Adipocyte (in vitro differentiated cells): ENCODE measurements at regions not wholly inside any gene's neighbourhood (a gene's known extent, or its start where the extent isn't known, plus 50 kb on each side); places are given as distances from the start of the nearest gene placed in this dataset.

ENCODE experiments used
- DNase-seq: peaks from one replicate; pipeline ENCODE4 v3.0.0-alpha.2; 2015; ENCODE audit warnings: low read depth
- H3K27me3 ChIP-seq: replicated peaks from 2 replicates; pipeline ENCODE4 v1.7.0; 2013; ENCODE audit warnings: mild to moderate bottlenecking, low read length, moderate library complexity; ENCODE audit not compliant: control insufficient read depth, insufficient read depth
- H3K36me3 ChIP-seq: 2 replicates; pipeline ENCODE4 v1.7.0; 2013; ENCODE audit warnings: low read length, mild to moderate bottlenecking, moderate library complexity; ENCODE audit not compliant: control insufficient read depth, insufficient read depth, severe bottlenecking
- H3K4me1 ChIP-seq: 2 replicates; pipeline ENCODE4 v1.7.0; 2013; ENCODE audit warnings: mild to moderate bottlenecking, low read length, moderate library complexity; ENCODE audit not compliant: control insufficient read depth, insufficient read depth
- H3K4me3 ChIP-seq: 2 replicates; pipeline ENCODE4 v1.7.0; 2013; ENCODE audit warnings: mild to moderate bottlenecking, low read length, moderate library complexity
- H3K9ac ChIP-seq: 2 replicates; pipeline ENCODE4 v1.7.0; 2013; ENCODE audit warnings: mild to moderate bottlenecking, low read length, moderate library complexity
- H3K9me3 ChIP-seq: 2 replicates; pipeline ENCODE4 v1.7.0; 2013; ENCODE audit warnings: mild to moderate bottlenecking, low read length, moderate library complexity; ENCODE audit not compliant: control insufficient read depth

DNA sequence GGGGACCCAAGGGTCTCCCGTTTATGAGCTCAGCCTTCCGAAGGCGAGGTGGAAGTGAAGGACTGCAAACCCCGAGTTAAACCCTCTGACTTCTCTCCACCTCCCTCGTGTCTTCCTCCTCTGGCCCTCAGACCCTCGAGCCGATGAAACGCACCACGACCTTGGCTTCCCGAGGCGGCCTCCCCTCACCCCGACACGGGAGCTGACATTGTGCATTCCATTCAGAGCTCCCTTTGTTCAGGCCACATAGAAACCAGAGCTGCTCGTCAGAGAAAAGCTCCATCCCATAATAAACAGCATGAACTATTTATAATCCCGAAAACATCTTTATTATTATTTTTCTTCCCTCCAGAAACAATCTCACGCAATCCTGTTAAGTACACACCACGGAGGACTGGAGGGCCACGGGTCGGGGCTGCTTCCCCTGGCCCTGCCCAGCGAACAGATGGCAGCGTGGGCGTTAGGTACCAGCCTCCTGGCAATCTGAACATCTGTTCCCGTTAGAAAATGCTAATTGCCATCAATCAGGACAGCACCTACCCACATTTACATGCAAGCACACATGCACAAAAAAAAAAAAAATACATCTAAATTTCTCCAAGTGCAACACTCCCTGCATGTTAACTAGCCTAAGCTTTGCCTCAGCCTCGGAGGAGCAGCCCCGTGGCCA, 145.7 kb downstream of the RBFOX3 start:
- peaks cover 3% of the 10 kb centered on the region for H3K4me1 ChIP-seq
- H3K36me3 ChIP-seq, result no peaks in the 10 kb centered on the region
- no peak overlapping the region for H3K4me3 ChIP-seq
- no peaks in the 10 kb centered on the region for H3K9me3 ChIP-seq
- DNase-seq, result no peak
- H3K27me3 ChIP-seq, result peaks cover 29% of the 10 kb centered on the region
- H3K9ac ChIP-seq, result no peak overlapping the region

DNA sequence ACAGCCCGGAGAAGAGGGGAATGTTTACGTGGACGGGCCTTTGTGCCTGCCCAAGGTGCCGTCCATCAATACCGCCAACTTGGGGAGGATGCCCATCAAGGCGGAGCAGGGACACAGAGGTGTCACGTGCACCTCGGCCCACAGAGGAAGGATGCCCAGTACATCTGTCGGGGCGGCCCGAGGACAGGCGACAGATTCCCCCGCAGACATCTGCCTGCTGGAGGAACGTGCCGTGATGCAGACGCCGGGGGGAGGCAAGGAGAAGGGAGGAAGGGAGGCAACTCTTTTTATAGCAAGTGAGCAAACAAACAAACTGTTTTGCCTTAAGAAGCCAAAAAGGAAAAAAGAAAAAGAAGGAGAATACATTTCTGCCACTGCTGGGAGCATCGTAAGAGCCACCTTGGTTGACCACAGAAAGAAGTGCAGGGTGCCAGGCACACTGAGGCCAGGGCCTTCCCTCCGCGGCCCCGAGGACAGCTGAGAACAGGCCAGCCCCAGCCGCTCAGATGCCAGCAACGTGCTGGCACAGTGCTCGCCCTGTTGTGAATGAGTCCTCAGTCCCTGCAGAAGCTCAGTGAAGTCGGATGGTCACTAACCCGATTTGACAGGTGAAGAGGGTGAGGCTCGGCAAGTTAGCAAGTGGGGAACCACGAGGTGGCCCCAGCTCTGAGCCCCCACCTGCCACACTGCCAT, 146.4 kb downstream of the RBFOX3 start:
- H3K9me3 ChIP-seq, result no peaks in the 10 kb centered on the region
- H3K4me3 ChIP-seq, result no peak overlapping the region
- H3K36me3 ChIP-seq, result no peaks in the 10 kb centered on the region
- no peak overlapping the region for H3K9ac ChIP-seq
- peaks cover 5% of the 10 kb centered on the region for H3K4me1 ChIP-seq
- H3K27me3 ChIP-seq, result peaks cover 22% of the 10 kb centered on the region
- no peak for DNase-seq

DNA sequence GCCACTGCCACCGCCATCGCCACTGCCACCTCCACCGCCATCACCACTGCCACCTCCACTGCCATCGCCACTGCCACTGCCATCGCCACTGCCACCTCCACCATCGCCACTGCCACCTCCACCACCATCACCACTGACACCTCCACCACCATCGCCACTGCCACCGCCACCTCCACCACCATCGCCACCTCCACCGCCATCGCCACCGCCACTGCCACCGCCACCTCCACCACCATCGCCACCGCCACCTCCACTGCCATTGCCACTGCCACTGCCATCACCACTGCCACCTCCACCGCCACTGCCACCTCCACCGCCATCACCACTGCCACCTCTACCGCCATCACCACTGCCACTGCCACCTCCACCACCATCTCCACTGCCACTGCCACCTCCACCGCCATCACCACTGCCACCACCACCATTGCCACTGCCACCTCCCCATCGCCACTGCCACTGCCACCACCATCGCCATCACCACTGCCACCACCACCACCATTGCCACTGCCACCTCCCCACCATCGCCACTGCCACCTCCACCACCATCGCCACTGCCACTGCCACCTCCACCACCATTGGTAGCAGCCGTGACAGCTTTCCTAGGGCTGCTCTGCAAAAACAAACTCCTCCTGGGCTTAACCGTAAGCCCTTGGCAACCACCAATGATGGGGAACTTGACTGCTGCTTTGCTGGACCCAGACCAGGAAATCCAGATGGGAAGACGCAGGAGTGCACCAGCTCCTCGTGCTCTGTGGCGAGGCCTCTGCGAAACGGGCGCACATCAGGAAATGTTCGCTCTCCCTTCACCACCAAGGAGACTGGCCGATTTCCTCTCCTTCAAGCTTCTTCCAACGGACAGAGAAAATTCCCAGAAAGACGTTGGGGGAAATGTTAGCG, 147.2 kb downstream of the RBFOX3 start:
- no peaks in the 10 kb centered on the region for H3K36me3 ChIP-seq
- no peaks in the 10 kb centered on the region for H3K9me3 ChIP-seq
- DNase-seq, result no peak
- no peak overlapping the region for H3K9ac ChIP-seq
- H3K4me3 ChIP-seq, result no peak overlapping the region
- peaks cover 22% of the 10 kb centered on the region for H3K27me3 ChIP-seq
- H3K4me1 ChIP-seq, result peaks cover 5% of the 10 kb centered on the region

GRCh38 chr17:79461041-79461440, 149.8 kb downstream of the RBFOX3 start:
- Histone ChIP-seq H3K9me3 (no peaks in the 10 kb centered on the region), H3K36me3 (no peaks in the 10 kb centered on the region), H3K27me3 (peaks cover 14% of the 10 kb centered on the region), H3K4me3 (no peak overlapping the region), H3K9ac (no peak overlapping the region), H3K4me1 (peaks cover 5% of the 10 kb centered on the region)
- peak; percentile 42 for DNase-seq

- Histone ChIP-seq H3K36me3 (no peaks in the 10 kb centered on the region), H3K27me3 (peaks cover 3% of the 10 kb centered on the region), H3K9me3 (no peaks in the 10 kb centered on the region), H3K9ac (no peak overlapping the region), H3K4me1 (peaks cover 5% of the 10 kb centered on the region), H3K4me3 (no peak overlapping the region)
- DNase-seq, result no peak
These were observed 151.0 kb downstream of the RBFOX3 start for GRCh38 chr17:79459846-79460245.

- H3K4me1 ChIP-seq, result peaks cover 5% of the 10 kb centered on the region
- no peaks in the 10 kb centered on the region for H3K27me3 ChIP-seq
- no peak overlapping the region for H3K9ac ChIP-seq
- no peak overlapping the region for H3K4me3 ChIP-seq
- no peak for DNase-seq
- H3K9me3 ChIP-seq, result no peaks in the 10 kb centered on the region
- no peaks in the 10 kb centered on the region for H3K36me3 ChIP-seq
These were observed 151.7 kb downstream of the RBFOX3 start for GRCh38 chr17:79459003-79459655.

DNA sequence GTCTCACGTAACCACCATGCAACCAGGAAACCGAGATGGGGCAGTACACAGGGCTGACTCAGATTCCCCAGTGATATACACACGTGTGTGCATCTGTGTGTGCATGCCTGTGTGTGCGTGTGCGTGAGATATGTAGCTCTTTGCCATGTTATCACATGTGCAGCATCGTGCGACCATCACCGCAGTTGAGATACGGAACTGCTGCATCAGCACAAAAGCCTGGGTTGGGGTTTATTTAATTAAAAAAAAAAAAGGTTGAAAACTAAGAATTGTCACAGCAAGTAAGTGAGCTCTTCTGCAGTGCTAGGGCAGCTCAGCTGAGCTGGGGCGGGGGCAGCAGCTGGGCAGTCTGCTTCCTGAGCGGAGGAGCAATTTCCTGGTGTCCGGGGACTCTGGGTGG, 152.5 kb downstream of the RBFOX3 start:
- no peak for DNase-seq
- H3K4me1 ChIP-seq, result peaks cover 5% of the 10 kb centered on the region

DNA sequence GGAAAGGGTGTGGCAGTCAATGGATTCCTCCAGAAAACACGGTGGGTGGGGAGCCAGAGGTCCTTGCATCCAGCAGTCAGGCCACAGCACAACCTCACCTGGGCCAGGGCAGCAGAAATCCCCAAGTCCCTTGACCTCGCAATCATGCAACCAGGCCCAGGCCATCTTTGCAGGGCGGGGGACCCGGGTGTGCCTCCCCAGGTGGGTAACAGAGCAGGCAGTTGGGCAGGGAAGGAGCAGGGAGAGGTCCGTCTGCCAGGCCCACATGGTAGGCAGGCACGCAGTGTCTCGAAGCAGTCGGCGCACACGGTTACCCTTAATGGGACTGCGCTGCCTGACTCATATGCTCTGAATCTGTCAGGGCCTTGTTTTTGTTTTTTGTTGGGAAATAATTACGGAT, 153.0 kb downstream of the RBFOX3 start:
- peaks cover 5% of the 10 kb centered on the region for H3K4me1 ChIP-seq
- no peak overlapping the region for H3K4me3 ChIP-seq
- H3K9ac ChIP-seq, result no peak overlapping the region
- peaks cover 3% of the 10 kb centered on the region for H3K27me3 ChIP-seq
- H3K9me3 ChIP-seq, result no peaks in the 10 kb centered on the region
- no peak for DNase-seq
- no peaks in the 10 kb centered on the region for H3K36me3 ChIP-seq

More for the DNA sequence above, 152.5 kb downstream of the RBFOX3 start:
- H3K27me3 ChIP-seq, result no peaks in the 10 kb centered on the region
- no peaks in the 10 kb centered on the region for H3K9me3 ChIP-seq
- no peak overlapping the region for H3K4me3 ChIP-seq
- H3K36me3 ChIP-seq, result no peaks in the 10 kb centered on the region
- H3K9ac ChIP-seq, result no peak overlapping the region

DNA sequence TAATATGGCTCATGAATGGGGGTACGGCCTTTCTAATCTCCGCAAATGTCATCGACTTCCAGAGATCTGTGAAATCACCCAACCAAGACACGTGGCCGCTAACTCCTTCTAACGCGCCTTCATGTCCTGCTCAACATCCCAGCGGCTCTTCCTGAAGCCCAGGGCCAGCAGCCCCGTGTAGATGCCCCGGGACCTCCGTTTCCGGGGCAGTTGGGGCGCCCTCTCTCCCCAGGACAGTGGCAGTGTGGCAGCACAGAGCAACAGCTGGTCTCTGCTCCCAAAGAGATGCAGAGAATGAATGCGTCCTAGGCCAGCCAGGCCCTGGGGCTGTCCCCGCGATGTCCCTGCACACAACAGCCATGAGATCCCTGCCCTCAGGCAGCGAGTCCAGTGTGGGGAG, 153.5 kb downstream of the RBFOX3 start:
- Histone ChIP-seq H3K9ac (no peak overlapping the region), H3K36me3 (no peaks in the 10 kb centered on the region), H3K4me3 (no peak overlapping the region), H3K4me1 (peaks cover 5% of the 10 kb centered on the region), H3K9me3 (no peaks in the 10 kb centered on the region), H3K27me3 (peaks cover 8% of the 10 kb centered on the region)
- no peak for DNase-seq

DNA sequence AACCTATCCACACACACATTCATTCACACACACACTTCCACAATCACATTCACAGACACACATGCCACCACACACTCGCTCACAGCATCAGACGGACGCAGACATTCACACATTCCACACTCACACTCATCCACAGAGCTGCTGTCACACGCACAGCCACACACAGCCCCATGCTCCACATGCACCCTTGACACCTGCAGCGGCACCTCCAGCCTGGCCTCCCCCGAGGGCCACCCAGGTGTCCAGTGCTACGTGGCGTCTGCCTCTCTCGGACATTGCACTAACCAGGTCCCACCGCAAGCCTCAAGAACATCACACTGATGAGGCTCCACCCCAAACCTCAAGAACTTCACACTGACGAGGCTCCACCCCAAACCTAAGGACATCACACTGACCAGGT, 155.2 kb downstream of the RBFOX3 start:
- peaks cover 17% of the 10 kb centered on the region for H3K27me3 ChIP-seq
- H3K36me3 ChIP-seq, result no peaks in the 10 kb centered on the region
- H3K4me3 ChIP-seq, result no peak overlapping the region
- DNase-seq, result no peak
- no peaks in the 10 kb centered on the region for H3K9me3 ChIP-seq
- no peak overlapping the region for H3K9ac ChIP-seq
- peaks cover 5% of the 10 kb centered on the region for H3K4me1 ChIP-seq

DNA sequence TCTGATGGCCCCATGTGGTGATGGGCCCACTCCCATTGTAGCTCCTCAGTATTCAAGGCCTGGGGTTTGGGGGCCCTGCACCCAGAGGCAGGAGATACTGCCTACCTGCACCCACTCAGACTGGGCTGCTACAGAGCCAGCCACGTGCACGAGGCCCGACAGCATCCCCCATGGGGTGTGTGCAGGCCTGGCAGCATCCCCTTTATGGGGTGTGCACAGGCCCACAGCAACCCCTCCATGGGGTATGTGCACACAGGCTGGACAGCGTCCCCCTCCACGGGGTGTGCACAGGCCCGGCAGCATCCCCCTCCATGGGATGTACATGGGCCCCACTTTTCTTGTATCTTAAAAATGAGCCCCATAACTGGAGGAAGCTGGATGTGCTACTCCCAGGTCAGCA, 156.0 kb downstream of the RBFOX3 start:
- Histone ChIP-seq H3K9ac (no peak overlapping the region), H3K4me3 (no peak overlapping the region), H3K4me1 (no peaks in the 10 kb centered on the region), H3K36me3 (no peaks in the 10 kb centered on the region), H3K9me3 (no peaks in the 10 kb centered on the region), H3K27me3 (peaks cover 17% of the 10 kb centered on the region)
- no peak for DNase-seq
